SK-N-SH (cell line): ENCODE measurements at regions not wholly inside any gene's neighbourhood (a gene's known extent, or its start where the extent isn't known, plus 50 kb on each side); places are given as distances from the start of the nearest gene placed in this dataset.

Source experiments
- CHD2 ChIP-seq: fragments of 150-350 bp; IDR thresholded peaks from 2 replicates; pipeline ENCODE4 v1.6.1; 2018; ENCODE audit warnings: low read length; ENCODE audit not compliant: partially characterized antibody
- CTCF ChIP-seq: fragments of 200-600 bp; sonication (generic); IDR thresholded peaks from 2 replicates; pipeline ENCODE4 v1.6.1; 2017; ENCODE audit warnings: antibody characterized with exemption, mild to moderate bottlenecking, moderate library complexity
- EZH2phosphoT487 ChIP-seq: fragments of 200-600 bp; sonication (generic); IDR thresholded peaks from 2 replicates; pipeline ENCODE4 v1.6.1; 2017; ENCODE audit warnings: low read depth, mixed run types, mild to moderate bottlenecking, antibody characterized with exemption, moderate library complexity, borderline replicate concordance
- FOXM1 ChIP-seq: IDR thresholded peaks from 2 replicates; pipeline ENCODE4 v1.4.0; 2012; ENCODE audit warnings: low read depth, mild to moderate bottlenecking
- GABPA ChIP-seq: IDR thresholded peaks from 2 replicates; pipeline ENCODE4 v1.4.0; 2012; ENCODE audit warnings: low read depth, mild to moderate bottlenecking
- MAX ChIP-seq: IDR thresholded peaks from 2 replicates; pipeline ENCODE4 v1.4.0; 2012; ENCODE audit warnings: low read depth
- NRF1 ChIP-seq: IDR thresholded peaks from 2 replicates; pipeline ENCODE4 v1.6.1; 2012; ENCODE audit warnings: low read depth, mild to moderate bottlenecking, low read length
- POLR2AphosphoS5 ChIP-seq: IDR thresholded peaks from 2 replicates; pipeline ENCODE4 v1.6.1; 2012; ENCODE audit warnings: low read depth, low read length
- RAD21 ChIP-seq: IDR thresholded peaks from 2 replicates; pipeline ENCODE4 v1.6.1; 2012; ENCODE audit warnings: mild to moderate bottlenecking, low read length
- RCOR1 ChIP-seq: fragments of 150-350 bp; IDR thresholded peaks from 2 replicates; pipeline ENCODE4 v1.6.1; 2017; ENCODE audit warnings: antibody characterized with exemption, low read length
- REST ChIP-seq: IDR thresholded peaks from 2 replicates; pipeline ENCODE4 v1.6.1; 2012; ENCODE audit warnings: mild to moderate bottlenecking, low read depth, low read length, moderate library complexity

- no peak for TF ChIP-seq MAX
- no peak for TF ChIP-seq NRF1
- no peak for TF ChIP-seq CTCF
- TF ChIP-seq RAD21, result no peak
- TF ChIP-seq FOXM1, result no peak
- no peak for TF ChIP-seq GABPA
- no peak for TF ChIP-seq EZH2phosphoT487
- TF ChIP-seq RCOR1, result no peak
- no peak for TF ChIP-seq REST
- no peak for TF ChIP-seq POLR2AphosphoS5
- no peak for TF ChIP-seq CHD2
These were observed 177.1 kb upstream of the RAB4A start for GRCh38 chr1:229093609-229094336.
